ENCODE measurements at regions not wholly inside any gene's neighbourhood (a gene's known extent, or its start where the extent isn't known, plus 50 kb on each side); places are given as distances from the start of the nearest gene placed in this dataset.

DNA sequence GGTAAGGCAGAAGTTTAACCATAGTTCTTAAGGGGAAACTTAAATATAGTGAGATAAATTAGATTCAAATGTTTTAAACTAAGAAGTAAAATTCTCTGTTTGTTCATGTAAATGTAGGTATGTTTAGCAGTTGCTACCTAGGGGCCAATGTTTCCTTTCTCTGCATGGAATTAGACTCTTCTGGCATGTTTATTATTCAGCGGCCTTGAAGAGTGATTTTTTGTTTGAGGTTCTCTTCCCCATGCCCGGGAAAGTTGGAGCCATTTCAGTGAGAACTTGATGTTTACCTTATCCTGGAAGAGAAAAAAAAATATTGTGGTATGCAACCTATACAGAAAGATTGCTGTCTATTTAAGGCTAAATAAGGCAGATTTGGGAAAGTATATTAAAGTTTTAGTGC lies 492.9 kb downstream of the KLF5 start:
- Mint-ChIP-seq H3K4me1 (ENCODE audit: low read depth) (no peaks in the 10 kb centered on the region), H3K9me3 (ENCODE audit: low read depth) (no peaks in the 10 kb centered on the region), H3K4me3 (ENCODE audit: unreplicated experiment) (no peak overlapping the region), H3K36me3 (ENCODE audit: low read depth) (no peaks in the 10 kb centered on the region), H3K27ac (ENCODE audit: unreplicated experiment) (no peak overlapping the region), H3K27me3 (ENCODE audit: low read depth) (peaks cover 4% of the 10 kb centered on the region)
- DNase-seq (ENCODE audit: low spot score) = no peak
- TF ChIP-seq, protein P1, sequence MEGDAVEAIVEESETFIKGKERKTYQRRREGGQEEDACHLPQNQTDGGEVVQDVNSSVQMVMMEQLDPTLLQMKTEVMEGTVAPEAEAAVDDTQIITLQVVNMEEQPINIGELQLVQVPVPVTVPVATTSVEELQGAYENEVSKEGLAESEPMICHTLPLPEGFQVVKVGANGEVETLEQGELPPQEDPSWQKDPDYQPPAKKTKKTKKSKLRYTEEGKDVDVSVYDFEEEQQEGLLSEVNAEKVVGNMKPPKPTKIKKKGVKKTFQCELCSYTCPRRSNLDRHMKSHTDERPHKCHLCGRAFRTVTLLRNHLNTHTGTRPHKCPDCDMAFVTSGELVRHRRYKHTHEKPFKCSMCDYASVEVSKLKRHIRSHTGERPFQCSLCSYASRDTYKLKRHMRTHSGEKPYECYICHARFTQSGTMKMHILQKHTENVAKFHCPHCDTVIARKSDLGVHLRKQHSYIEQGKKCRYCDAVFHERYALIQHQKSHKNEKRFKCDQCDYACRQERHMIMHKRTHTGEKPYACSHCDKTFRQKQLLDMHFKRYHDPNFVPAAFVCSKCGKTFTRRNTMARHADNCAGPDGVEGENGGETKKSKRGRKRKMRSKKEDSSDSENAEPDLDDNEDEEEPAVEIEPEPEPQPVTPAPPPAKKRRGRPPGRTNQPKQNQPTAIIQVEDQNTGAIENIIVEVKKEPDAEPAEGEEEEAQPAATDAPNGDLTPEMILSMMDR (IDR thresholded peaks at IDR 0.05) = no peak

DNA sequence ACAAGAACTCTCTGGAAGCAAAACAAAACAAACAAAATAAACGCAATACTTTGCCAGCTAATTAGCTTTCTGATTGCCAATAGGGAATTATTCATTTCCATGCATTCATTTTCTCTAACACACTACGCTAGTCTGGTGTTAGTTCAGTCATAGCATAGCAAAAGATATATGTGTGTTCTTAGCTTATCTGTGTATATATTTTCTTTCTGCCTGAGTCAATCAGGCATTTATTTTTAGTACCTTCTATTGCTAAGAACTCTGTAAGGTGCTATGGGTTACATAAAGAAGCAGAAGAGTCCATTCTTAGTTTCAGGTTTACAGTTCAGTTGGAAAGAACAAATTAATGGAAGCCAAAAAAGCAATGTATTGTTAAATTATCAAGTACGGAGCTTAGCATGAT lies 490.9 kb downstream of the KLF5 start:
- no peak for DNase-seq (ENCODE audit: low spot score)
- Mint-ChIP-seq H3K4me1 (ENCODE audit: low read depth) (no peaks in the 10 kb centered on the region), H3K27ac (ENCODE audit: unreplicated experiment) (no peak overlapping the region), H3K36me3 (ENCODE audit: low read depth) (no peaks in the 10 kb centered on the region), H3K27me3 (ENCODE audit: low read depth) (peaks cover 5% of the 10 kb centered on the region), H3K4me3 (ENCODE audit: unreplicated experiment) (no peak overlapping the region), H3K9me3 (ENCODE audit: low read depth) (no peaks in the 10 kb centered on the region)
- TF ChIP-seq, protein P1 (IDR thresholded peaks at IDR 0.05) = no peak

DNA sequence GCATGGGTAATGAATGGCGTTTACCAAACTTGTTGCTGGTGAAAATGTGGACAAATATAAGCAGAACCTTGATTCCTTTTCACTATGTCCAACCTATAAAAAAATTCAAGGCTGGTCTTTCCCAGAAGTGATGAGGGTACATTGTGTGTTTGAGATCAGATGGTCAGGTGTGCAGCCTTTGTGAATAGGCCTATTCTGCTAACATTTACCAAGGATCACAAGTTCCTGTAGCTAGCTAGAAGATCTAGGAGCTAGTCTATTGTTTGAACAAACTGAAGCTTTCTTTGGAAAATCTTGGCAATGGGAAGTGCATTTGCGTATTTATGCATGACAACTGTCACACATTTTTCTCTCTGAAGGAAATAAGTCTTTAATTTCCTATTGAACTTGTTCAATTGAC lies 489.6 kb downstream of the KLF5 start:
- Mint-ChIP-seq H3K9me3 (ENCODE audit: low read depth) (no peaks in the 10 kb centered on the region), H3K4me1 (ENCODE audit: low read depth) (no peaks in the 10 kb centered on the region), H3K36me3 (ENCODE audit: low read depth) (no peaks in the 10 kb centered on the region), H3K27me3 (ENCODE audit: low read depth) (peaks cover 5% of the 10 kb centered on the region), H3K4me3 (ENCODE audit: unreplicated experiment) (no peak overlapping the region), H3K27ac (ENCODE audit: unreplicated experiment) (no peak overlapping the region)
- DNase-seq (ENCODE audit: low spot score) = no peak
- TF ChIP-seq, protein P1 (IDR thresholded peaks at IDR 0.05) = no peak

DNA sequence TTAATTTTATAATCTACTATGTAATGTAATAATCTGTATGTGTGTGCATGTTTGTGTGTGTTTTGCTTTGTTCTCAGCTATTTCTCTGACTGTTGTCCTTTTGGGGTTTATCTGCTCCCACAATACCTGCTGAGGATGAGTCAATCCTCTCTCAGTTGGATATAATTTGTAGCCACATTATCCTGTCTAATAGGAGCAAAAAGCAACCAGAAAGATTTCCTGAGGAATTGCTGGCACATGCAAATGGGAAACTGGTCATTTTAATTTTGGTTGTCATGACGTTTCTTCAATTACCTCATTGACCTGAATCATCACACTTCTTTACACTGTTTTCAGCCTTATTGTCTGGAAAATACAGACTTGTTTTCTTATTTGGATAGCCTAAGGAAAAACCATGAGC lies 488.4 kb downstream of the KLF5 start:
- Mint-ChIP-seq H3K27me3 (ENCODE audit: low read depth) (peaks cover 5% of the 10 kb centered on the region), H3K27ac (ENCODE audit: unreplicated experiment) (no peak overlapping the region), H3K9me3 (ENCODE audit: low read depth) (no peaks in the 10 kb centered on the region), H3K4me1 (ENCODE audit: low read depth) (no peaks in the 10 kb centered on the region), H3K4me3 (ENCODE audit: unreplicated experiment) (no peak overlapping the region), H3K36me3 (ENCODE audit: low read depth) (no peaks in the 10 kb centered on the region)
- no peak for DNase-seq (ENCODE audit: low spot score)
- TF ChIP-seq, protein P1 (IDR thresholded peaks at IDR 0.05) = no peak

DNA sequence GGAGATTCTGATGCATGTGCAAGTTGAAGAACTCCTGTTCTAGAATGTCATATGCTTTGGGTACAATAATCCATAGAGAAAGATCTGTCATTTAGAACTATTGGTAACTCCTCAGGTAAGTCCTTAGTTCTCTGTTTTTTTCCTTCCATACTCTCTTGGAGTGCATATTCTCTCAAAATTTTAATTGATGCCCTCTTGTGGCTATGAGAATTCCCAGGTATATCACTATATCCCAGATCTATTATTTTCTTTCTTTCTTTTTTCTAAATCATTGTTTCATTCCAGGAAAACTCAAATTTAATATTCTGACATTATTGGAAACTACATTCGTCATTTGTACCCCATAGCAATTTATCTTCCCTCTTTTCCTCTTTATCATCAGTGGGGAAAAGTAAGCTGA lies 485.4 kb downstream of the KLF5 start:
- Mint-ChIP-seq H3K27ac (ENCODE audit: unreplicated experiment) (no peak overlapping the region), H3K27me3 (ENCODE audit: low read depth) (peaks cover 6% of the 10 kb centered on the region)

More for the DNA sequence above, 485.4 kb downstream of the KLF5 start:
- Mint-ChIP-seq H3K4me3 (ENCODE audit: unreplicated experiment) (no peak overlapping the region), H3K9me3 (ENCODE audit: low read depth) (no peaks in the 10 kb centered on the region), H3K36me3 (ENCODE audit: low read depth) (no peaks in the 10 kb centered on the region), H3K4me1 (ENCODE audit: low read depth) (no peaks in the 10 kb centered on the region)
- TF ChIP-seq, protein P1 (IDR thresholded peaks at IDR 0.05) = peak; percentile 59
- no peak for DNase-seq (ENCODE audit: low spot score)

Measured in chondrocyte (in vitro differentiated cells).